Superior temporal gyrus (tissue), 1 donor: ENCODE measurements at regions not wholly inside any gene's neighbourhood (a gene's known extent, or its start where the extent isn't known, plus 50 kb on each side); places are given as distances from the start of the nearest gene placed in this dataset.
A peak's percentile ranks its signal among the peaks of the same experiment; 100 is the strongest.

Source experiments
- DNase-seq: peaks from one replicate; pipeline ENCODE4 v3.0.0-alpha.2; 2016; ENCODE audit errors: extremely low spot score

DNA sequence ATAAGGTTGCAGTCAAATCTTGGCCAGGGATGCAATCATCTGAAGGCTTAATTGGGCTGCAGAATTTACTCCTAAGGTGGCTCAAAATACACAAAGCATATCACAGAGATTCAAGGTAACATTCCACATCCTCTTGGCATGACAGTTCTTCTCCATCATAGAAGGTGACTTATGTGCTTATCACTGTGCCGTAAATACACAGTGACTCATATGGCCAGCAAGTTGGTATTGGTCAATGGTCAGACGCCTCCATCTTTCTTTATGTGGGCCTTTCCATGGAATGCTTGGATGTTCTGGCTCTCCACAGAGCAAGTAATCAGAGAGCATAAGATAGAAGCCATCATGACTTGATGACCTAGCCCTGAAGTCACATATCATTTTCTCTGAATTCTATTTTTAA, 168.8 kb upstream of the ST8SIA2 start:
- no peak for DNase-seq

DNA sequence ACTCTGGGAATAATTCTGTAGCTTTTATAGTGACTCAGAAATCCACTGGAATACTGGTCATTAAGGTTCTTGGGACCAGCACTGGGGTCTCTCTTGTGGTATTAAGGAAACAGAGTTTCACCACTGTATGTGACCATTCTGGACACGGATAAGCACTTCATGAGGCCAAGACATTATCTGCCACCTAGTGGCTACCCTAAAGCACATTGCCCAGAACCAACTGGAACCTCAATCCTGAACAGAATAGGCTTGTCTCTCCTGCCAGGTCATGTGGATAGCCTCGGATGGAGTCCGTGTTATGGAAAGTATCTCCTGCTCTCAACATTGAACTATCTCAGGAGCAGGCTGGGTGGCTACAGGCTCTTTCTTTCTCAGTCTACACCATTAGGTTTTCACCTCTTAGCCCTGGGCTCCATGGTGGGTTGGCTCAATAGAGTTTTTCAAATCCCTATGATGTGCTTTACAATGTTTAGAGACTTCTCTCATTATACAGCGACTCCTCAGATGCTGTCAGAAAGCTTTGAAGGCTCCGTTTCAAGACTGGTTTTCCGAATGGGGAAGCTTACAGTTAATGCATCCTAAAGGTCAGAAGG, 167.6 kb upstream of the ST8SIA2 start:
- peak; percentile 80 for DNase-seq

DNA sequence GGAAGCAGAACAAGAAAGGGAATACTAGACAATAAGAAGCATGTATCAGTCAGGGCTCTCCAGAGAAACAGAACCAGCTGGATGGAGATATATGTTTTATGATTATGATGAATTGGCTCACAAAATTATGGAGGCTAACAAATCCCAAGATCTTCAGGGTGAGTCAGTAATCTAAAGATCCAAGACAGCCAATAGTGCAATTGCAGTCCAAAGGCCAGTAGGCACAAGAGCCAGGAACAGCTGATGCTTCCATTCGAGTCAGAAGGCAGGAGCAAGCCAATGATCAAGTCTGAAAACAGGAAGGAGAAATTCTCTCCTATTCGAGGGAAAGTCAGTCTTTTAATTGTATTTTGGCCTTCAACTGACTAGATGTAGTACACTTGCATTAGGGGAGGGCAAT, 164.9 kb upstream of the ST8SIA2 start:
- DNase-seq, result no peak

DNA sequence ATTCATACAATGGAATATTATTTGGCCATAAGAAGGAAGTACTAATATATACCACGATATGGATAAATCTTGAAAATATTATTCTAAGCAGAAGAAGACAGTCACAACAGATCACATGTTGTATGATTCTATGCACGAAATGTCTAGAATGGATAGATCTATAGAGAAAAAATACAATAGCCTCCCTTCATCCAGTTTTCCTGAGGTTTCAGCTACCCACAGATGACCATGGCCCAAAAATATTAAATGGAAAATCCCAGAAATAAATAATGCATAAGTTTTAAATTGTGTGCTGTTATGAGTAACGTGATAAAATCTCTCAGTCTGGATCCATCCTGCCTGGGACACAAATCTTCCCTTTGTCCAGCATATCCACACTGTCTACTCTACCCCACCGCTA, 162.2 kb upstream of the ST8SIA2 start:
- DNase-seq, result no peak

DNA sequence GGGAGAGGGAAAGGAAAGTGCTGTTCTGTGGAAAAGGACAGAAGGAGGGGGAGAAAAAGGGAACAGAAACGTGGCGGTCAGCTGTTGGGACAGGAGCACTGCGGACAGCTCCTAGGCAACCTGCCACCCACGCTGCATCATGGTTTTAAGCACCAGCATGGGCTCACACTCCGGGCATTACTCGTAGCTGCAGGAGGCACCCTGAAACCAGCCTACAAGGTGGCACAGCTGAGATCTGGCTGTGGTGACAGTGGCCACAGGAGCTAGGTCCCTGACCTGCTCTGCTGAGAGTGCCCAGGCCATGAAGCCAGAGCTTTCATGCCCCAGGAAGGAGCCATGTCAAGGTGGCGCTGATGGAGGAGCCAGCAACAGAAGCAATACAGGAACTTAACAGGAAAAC, 161.4 kb upstream of the ST8SIA2 start:
- DNase-seq, result no peak

DNA sequence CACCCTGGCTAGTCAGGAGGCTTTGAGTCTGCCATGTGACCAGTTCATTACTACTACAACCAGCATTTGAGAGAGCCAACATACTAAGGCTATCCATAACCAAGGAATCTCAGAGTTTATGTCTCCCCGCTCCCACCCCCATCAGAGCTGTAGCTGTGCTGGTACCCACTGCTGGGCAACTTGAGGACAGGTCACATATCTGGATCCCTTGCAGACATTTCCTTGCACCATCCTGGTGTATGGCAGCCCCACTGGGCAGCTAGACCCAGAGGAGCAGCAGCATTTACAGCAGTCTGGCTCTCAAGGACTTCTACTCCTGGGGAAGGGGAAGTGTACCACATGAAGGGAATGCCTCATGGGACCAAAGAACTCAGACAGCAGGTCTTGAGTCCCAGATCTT, 160.8 kb upstream of the ST8SIA2 start:
- DNase-seq, result no peak

DNA sequence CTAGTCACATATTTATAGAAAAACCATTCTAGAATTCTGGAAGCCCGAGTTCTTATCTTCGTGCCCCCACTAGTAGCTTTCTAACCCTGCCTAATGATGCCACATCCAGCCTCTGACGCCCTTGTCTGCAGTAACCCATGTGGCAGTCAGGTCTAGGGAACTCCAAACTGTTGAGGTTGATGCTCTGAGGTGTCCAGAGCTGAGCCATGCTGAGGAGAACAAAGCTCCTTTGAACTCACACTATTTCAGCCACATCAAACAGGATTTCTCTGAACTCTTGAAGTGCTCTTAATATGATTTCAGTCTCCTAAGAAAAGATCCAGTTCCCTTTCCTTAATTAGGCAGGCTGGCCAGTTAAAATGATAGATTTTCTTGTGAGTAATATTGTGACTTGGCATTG, 150.5 kb upstream of the ST8SIA2 start:
- DNase-seq, result no peak

DNA sequence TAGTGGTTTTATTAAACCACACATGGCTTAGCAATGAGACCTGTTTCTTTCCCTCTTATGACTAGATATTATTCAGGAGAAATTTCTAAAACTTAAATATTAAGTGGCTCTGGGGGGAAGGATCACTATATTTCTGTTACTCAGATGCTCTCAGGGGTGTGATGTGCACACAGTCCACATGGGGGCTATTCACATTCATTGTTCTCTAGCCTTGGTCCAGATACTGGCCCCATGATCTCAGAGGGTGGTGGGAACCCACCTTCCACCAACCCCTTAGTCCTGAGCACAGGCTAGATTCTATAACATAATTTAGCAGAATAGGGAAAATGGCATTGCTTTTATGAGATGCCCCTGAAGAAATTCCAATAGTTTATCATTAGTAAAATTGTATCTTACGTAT, 149.0 kb upstream of the ST8SIA2 start:
- no peak for DNase-seq

DNA sequence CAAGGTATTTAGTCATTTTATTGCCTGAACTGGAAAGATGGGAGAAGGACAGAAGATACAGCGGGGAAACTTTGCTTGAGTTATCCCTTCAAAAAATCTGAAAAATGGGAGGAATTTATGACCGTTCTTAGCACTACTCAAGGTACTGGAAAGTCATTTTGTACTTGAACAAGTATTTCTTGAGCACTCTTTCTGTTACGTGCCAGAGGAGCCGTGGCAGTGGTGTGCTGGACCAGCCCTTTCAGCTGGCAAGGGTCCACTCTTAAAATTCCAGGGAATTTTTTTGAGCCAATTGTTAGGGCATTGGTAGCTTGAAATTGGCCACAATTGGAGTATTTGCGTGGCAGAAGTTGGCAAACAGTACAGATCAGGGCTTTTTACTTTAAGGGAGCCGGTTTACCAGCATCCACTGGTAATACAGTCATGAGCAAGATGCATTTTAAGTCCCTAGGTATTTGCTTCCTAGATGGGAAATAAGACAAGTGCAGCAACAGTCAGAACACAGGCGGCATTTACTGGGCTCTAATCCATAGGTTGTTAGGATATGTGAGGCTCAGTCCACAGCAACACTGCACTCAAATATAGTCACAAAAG, 145.9 kb upstream of the ST8SIA2 start:
- no peak for DNase-seq

DNA sequence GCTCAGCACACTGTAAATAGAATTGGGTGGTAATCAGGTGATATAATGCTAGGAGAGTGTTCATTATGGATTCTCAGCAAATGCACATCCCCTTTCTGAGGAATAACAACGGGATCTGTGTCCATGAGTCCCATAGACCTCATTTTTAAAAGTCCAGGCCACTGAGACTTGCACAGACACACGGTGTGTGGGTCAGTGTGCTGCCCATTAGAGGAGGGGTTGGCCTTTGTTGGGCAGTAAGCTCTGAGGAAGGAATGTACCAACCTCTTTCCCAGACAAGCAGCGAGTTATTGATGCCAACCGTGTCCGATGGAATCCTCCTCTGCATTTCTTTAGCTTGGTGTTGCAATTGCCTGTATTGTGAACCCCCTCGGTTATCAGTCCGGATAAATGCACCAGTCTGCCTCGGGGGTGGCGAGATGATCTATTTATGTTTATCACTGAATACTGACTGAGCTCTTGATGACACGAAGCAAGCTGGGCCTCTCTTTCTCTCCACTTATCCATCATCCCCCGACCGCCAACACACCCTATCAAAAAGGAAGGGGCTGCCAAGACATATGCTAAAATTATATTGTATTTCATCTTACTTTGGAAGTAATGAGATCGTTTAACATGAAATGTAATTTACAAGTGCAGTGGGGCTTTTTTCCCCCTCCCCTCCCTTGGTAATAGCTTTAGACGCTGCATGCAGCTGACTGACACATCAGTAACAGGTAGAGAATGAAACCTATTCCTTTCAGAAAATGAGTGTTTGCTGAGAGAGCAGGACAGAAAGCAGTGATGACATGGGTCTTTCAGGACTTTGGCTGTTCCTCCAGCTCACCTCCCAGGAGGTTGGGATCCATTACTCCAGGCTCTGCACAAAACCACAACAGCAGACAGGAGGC, 126.6 kb upstream of the ST8SIA2 start:
- DNase-seq, result no peak

DNA sequence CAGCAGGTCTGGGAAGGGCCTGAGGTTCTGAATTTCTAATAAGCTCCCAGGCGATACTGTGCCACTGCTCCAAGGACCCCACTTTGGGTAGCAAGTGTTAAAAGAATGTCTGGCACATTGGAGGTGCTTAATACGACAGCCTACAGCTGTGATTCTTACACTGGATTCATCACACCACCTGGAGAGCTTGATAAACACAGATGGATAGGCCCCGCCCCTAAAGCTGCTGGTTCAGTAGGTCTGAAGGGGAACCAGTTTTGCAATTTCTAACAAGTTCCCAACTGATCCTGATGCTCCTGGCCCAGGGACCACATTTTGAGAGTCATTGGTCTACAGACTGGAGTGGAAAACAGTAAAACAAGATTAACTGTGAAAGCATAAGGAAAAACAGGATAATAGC, 124.8 kb upstream of the ST8SIA2 start:
- DNase-seq, result no peak

DNA sequence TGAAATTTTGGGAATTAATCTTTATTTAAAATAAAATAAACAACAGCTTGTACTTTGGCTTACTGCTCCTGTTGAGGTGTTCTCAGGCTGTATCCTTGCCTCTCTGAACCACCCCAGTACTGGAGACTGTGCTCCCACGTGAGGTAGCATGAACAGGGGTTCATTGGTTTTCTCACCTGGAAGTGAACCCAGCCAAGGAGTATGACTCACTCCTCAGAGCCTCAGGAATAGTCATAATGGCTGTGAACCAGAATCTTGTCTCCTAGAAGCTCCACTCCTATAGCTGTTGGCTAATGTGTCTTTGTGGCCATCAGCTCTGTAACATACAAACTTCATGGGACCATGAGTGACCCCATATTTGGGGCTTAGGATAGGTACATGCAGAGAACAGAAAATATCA, 122.5 kb upstream of the ST8SIA2 start:
- no peak for DNase-seq

DNA sequence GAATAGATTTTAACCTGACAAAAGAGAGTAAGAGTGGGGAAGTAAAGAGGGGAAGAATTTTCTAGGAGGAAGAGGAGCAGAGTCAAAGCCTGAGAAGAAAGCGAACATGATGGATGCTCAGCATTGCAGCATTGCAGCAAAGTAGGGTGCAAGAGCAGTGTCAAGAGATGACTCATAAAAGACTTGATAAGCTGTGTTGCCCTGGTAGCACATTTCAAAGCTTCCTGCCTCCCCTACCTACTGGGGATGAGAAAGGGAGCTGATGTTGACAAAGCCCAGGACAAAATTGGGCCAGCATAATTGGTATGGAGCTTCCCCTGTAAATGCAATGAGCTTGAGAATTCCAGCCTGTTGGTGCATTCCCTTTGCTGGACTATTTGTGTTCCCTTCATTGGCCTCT, 121.6 kb upstream of the ST8SIA2 start:
- no peak for DNase-seq

DNA sequence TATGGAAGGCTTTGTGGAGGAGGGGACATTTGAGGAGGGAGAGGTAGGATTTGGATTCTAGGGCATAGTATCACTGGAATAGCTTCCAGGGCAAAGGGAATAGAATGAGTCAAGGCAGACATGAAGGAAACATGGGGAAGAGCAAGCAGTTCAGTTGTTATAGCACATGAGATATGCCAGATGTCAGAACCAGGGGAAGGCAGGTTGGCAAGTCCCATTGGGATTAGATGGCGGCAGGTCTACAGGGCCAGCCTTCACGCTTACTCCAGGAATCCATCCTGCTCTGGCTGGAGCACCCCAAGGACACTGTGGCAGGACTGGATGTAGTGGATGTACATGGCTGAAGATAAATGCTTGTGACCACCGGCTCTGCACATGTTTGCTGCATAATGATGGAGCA, 120.4 kb upstream of the ST8SIA2 start:
- DNase-seq, result no peak

DNA sequence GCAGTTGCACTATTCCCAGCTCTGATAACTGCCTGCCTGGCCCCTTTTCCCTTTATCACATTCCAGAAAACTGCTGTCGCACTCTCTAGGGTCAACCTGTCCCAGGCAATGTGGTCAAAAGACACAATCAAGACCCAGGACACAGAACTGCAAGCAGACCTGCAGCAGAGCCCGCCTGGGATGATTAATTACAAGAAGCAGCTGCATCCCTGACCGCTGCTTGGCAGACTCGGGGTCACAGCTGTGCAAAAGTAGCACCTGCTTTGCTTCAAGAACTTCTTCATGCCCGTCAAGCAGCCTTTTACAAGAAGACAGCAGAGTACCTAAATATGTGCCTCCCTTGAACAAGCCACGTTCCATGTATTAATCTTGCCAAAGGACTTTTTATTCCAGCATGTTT, 120.0 kb upstream of the ST8SIA2 start:
- DNase-seq, result no peak

DNA sequence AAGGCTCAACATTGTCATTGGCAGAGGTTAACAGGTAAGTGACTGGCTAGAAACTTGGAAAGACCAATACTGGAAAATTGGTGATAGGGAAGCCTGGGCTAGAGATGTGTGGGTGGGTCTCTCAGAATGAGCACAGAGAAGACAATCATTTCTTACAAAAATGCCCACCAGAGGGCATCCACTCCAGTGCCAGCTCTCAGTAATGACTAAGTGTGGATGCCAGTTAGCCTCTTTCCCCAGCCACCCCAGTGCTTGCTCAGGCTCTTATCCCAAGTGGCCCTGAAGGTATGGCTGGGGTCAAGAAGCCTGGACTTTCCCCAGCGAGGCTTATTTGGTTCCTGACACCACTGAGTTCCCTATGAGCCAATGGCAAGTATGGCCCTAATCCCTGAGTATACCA, 115.9 kb upstream of the ST8SIA2 start:
- peak; percentile 61 for DNase-seq

DNA sequence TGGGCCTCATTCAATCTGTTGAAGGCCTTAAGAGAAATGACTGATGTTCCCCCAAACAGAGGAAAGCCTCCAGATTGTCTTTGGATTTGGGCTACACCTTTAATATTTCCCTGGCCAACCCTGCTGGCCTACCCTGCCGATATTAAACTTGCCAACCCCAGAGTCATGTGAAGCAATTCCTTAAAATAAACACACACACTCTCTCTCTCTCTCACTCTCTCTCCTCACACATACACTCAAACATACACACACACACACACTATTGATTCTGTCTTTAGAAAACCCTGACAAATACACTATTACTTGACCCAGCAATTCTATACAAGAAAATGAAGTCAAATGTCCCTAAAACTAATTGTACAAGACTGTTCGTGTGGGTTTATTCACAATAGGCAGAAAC, 109.9 kb upstream of the ST8SIA2 start:
- no peak for DNase-seq

DNA sequence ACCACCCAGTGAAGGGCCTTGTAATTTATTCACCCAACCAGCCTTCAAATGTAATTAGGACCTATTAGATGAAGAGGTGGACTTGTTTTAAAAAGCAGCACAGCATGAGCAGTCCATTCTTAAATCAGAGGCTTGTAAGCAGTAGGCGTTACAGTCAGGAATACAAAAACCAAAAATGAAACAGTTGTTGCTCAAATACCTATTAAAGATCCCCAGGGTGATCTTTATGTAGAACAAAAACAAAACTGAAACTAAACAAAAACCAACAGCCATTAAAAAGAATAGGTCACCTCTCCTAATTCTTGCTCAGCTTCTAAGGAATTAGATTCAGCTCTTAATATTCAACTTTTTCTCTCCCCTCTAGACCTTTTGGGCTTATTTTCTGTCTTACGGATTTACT, 104.9 kb upstream of the ST8SIA2 start:
- no peak for DNase-seq

DNA sequence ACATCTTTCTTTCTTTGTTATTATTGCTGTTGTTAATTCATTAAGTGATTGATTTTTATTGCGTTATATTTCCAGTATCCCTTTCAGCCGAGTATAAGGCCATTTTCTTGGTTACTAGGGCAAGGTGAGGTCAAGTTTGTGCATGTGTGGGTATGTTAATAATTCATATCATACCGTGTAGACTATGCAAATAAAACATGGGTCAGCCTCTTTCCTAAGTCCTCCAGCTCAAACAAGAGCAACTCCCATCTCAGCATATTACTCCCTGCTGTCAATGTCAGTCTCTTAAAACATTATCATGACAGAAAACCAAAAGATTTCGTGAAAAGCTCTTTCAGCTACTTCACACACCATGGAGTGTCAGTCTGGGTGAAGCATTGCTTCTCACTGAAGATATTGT, 103.9 kb upstream of the ST8SIA2 start:
- DNase-seq, result no peak

DNA sequence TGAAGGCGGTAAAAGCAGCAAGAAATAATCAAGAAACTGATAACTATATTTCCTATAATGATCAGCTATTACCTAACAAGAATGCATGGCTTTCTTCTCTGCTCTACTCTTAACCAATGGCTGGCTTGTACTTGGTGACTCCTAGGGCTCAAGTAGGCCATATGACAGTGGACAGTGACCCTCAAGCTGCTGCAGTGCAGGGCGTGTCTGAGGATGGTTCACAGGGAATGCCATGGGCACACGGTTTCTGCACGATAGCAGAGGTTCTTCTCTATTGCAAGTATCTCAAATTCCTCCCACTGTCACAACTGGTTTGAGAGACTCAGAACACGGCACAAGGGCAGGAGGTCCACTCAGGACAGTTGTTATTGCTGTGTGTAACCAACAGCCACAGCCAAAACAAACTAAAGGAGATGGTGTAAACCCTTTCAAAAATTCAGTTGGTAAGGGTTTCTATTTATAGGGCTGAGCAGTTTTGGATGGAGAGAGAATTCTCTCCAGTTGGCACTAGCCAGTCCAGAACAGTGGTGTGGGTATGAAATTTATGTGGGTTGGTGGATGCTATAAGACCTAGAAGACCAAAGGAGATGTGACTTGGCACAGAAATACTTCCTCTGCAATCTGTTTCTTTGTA, 103.2 kb upstream of the ST8SIA2 start:
- no peak for DNase-seq

DNA sequence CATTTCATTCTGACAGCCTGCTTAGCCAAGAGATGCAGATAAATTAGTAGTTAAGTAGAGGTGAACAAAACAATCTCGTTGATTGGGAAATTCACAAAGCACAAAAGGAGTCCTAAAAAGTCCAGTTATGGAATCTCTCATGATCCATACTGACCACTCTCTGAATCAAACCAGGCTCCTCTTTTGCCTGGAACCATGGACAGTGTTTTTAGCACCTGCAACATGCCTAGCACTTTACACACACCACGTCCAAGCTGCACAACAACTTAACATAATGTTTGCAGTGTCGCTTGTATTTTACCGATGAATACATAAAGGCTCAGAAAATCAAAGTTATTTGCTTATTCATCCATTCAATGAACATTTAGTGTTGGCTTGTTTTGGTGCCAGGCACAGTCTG, 101.8 kb upstream of the ST8SIA2 start:
- DNase-seq, result no peak

DNA sequence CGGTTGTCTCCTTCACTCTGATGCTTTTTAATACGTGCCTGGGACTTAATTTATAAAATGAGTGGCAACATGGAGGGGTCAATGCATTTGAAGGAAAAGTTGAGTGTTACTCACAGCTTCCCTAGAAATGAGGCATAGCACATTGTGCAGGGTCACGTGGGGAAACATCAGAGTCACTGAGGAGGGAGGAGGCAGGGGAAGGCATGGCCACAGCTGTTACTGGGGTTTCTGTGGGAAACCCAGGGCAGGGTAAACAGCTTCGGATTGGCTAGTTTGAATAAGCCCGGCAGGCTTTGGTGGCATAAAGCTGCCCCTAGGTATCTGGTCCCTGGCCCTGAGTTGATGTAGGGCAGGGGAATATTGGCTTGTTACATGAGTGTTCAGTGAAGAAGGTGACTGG, 98.9 kb upstream of the ST8SIA2 start:
- DNase-seq, result no peak
